ENCODE measurements at regions not wholly inside any gene's neighbourhood (a gene's known extent, or its start where the extent isn't known, plus 50 kb on each side); places are given as distances from the start of the nearest gene placed in this dataset.
A peak's percentile ranks its signal among the peaks of the same experiment; 100 is the strongest.

- Histone ChIP-seq H3K9me3 (ENCODE audit: control extremely low read depth in 1 of 5, control insufficient read depth in 4 of 5, insufficient read depth in 2 of 5, low read depth in 1 of 5, low read length in 4 of 5) (no peaks in the 10 kb centered on the region), H3K27ac (ENCODE audit: insufficient read depth in 1 of 2, low read depth in 1 of 2, low read length in 2 of 2, poor library complexity in 1 of 2, severe bottlenecking in 2 of 2) (no peak overlapping the region), H3K27me3 (replicated peaks in 2 of 5; ENCODE audit: control insufficient read depth in 4 of 5, insufficient read depth in 5 of 5, low read length in 4 of 5) (peaks cover 0 to 8% (median 2%) of the 10 kb centered on the region in 5 experiments), H3K4me1 (ENCODE audit: control extremely low read depth in 1 of 4, control insufficient read depth in 4 of 4, insufficient read depth in 4 of 4, low read length in 3 of 4) (peaks cover 0 to 19% (median 3%) of the 10 kb centered on the region in 4 experiments), H3K4me3 (ENCODE audit: control insufficient read depth in 1 of 7, extremely low read depth in 1 of 7, insufficient read depth in 4 of 7, low read depth in 2 of 7, low read length in 6 of 7) (no peak overlapping the region), H3K36me3 (ENCODE audit: control insufficient read depth in 4 of 4, insufficient read depth in 4 of 4, low read length in 3 of 4) (no peaks in the 10 kb centered on the region)
- ChIA-PET CTCF (no interaction called here), POLR2A (no interaction called here)
- no peak for DNase-seq
- 91% methylated on average over 6 of the region's 7 CpGs for WGBS (ENCODE audit: insufficient coverage)
Measured at GRCh38 chr11:70675697-70676374, 277.5 kb downstream of the CTTN start.

GRCh38 chr11:70677232-70677916 lies 279.0 kb downstream of the CTTN start:
- ChIA-PET POLR2A (no interaction called here), CTCF (no interaction called here)
- Histone ChIP-seq H3K4me1 (ENCODE audit: control extremely low read depth in 1 of 4, control insufficient read depth in 4 of 4, insufficient read depth in 4 of 4, low read length in 3 of 4) (peaks cover 0 to 14% (median 0%) of the 10 kb centered on the region in 4 experiments), H3K27ac (ENCODE audit: insufficient read depth in 1 of 2, low read depth in 1 of 2, low read length in 2 of 2, poor library complexity in 1 of 2, severe bottlenecking in 2 of 2) (no peak overlapping the region), H3K36me3 (ENCODE audit: control insufficient read depth in 4 of 4, insufficient read depth in 4 of 4, low read length in 3 of 4) (no peaks in the 10 kb centered on the region), H3K4me3 (ENCODE audit: control insufficient read depth in 1 of 7, extremely low read depth in 1 of 7, insufficient read depth in 4 of 7, low read depth in 2 of 7, low read length in 6 of 7) (no peak overlapping the region), H3K9me3 (ENCODE audit: control extremely low read depth in 1 of 5, control insufficient read depth in 4 of 5, insufficient read depth in 2 of 5, low read depth in 1 of 5, low read length in 4 of 5) (no peaks in the 10 kb centered on the region), H3K27me3 (replicated peaks in 2 of 5; ENCODE audit: control insufficient read depth in 4 of 5, insufficient read depth in 5 of 5, low read length in 4 of 5) (peaks cover 0 to 7% (median 1%) of the 10 kb centered on the region in 5 experiments)
- 96% methylated on average over 16 of the region's 19 CpGs for WGBS (ENCODE audit: insufficient coverage)
- DNase-seq = no peak

- no peak overlapping the region for H3K27ac ChIP-seq (ENCODE audit: insufficient read depth in 1 of 2, low read depth in 1 of 2, low read length in 2 of 2, poor library complexity in 1 of 2, severe bottlenecking in 2 of 2)
- 98% methylated on average over 23 of the region's 29 CpGs for WGBS (ENCODE audit: insufficient coverage)
- peaks cover 0 to 14% (median 0%) of the 10 kb centered on the region in 4 experiments for H3K4me1 ChIP-seq (ENCODE audit: control extremely low read depth in 1 of 4, control insufficient read depth in 4 of 4, insufficient read depth in 4 of 4, low read length in 3 of 4)
- no peaks in the 10 kb centered on the region for H3K9me3 ChIP-seq (ENCODE audit: control extremely low read depth in 1 of 5, control insufficient read depth in 4 of 5, insufficient read depth in 2 of 5, low read depth in 1 of 5, low read length in 4 of 5)
- no peaks in the 10 kb centered on the region for H3K36me3 ChIP-seq (ENCODE audit: control insufficient read depth in 4 of 4, insufficient read depth in 4 of 4, low read length in 3 of 4)
- no peak for DNase-seq
- ChIA-PET POLR2A (no interaction called here), CTCF (no interaction called here)
- H3K27me3 ChIP-seq (replicated peaks in 2 of 5; ENCODE audit: control insufficient read depth in 4 of 5, insufficient read depth in 5 of 5, low read length in 4 of 5) = peaks cover 0 to 12% (median 0%) of the 10 kb centered on the region in 5 experiments
- H3K4me3 ChIP-seq (ENCODE audit: control insufficient read depth in 1 of 7, extremely low read depth in 1 of 7, insufficient read depth in 4 of 7, low read depth in 2 of 7, low read length in 6 of 7) = no peak overlapping the region
Measured at GRCh38 chr11:70678931-70679900, 280.9 kb downstream of the CTTN start.

GRCh38 chr11:70680781-70681281 lies 282.5 kb downstream of the CTTN start:
- Histone ChIP-seq H3K4me1 (ENCODE audit: control extremely low read depth in 1 of 4, control insufficient read depth in 4 of 4, insufficient read depth in 4 of 4, low read length in 3 of 4) (peaks cover 0 to 14% (median 0%) of the 10 kb centered on the region in 4 experiments), H3K36me3 (ENCODE audit: control insufficient read depth in 4 of 4, insufficient read depth in 4 of 4, low read length in 3 of 4) (no peaks in the 10 kb centered on the region), H3K9me3 (ENCODE audit: control extremely low read depth in 1 of 5, control insufficient read depth in 4 of 5, insufficient read depth in 2 of 5, low read depth in 1 of 5, low read length in 4 of 5) (no peaks in the 10 kb centered on the region), H3K27ac (ENCODE audit: insufficient read depth in 1 of 2, low read depth in 1 of 2, low read length in 2 of 2, poor library complexity in 1 of 2, severe bottlenecking in 2 of 2) (no peak overlapping the region), H3K4me3 (ENCODE audit: control insufficient read depth in 1 of 7, extremely low read depth in 1 of 7, insufficient read depth in 4 of 7, low read depth in 2 of 7, low read length in 6 of 7) (no peak overlapping the region), H3K27me3 (replicated peaks in 2 of 5; ENCODE audit: control insufficient read depth in 4 of 5, insufficient read depth in 5 of 5, low read length in 4 of 5) (peaks cover 0 to 12% (median 0%) of the 10 kb centered on the region in 5 experiments)
- ChIA-PET CTCF (no interaction called here), POLR2A (no interaction called here)
- peak; percentile 32 to 91 (median 72) for DNase-seq
- 88% methylated on average over 8 of the region's 13 CpGs for WGBS (ENCODE audit: insufficient coverage)

- WGBS (ENCODE audit: insufficient coverage) = 82% methylated on average over 10 of the region's 10 CpGs
Measured at GRCh38 chr11:70682056-70682455, 283.7 kb downstream of the CTTN start.

GRCh38 chr11:70682760-70683159 lies 284.4 kb downstream of the CTTN start:
- Histone ChIP-seq H3K9me3 (ENCODE audit: control extremely low read depth in 1 of 5, control insufficient read depth in 4 of 5, insufficient read depth in 2 of 5, low read depth in 1 of 5, low read length in 4 of 5) (no peaks in the 10 kb centered on the region), H3K27me3 (replicated peaks in 2 of 5; ENCODE audit: control insufficient read depth in 4 of 5, insufficient read depth in 5 of 5, low read length in 4 of 5) (peaks cover 0 to 12% (median 0%) of the 10 kb centered on the region in 5 experiments), H3K36me3 (ENCODE audit: control insufficient read depth in 4 of 4, insufficient read depth in 4 of 4, low read length in 3 of 4) (no peaks in the 10 kb centered on the region), H3K4me1 (ENCODE audit: control extremely low read depth in 1 of 4, control insufficient read depth in 4 of 4, insufficient read depth in 4 of 4, low read length in 3 of 4) (peaks cover 0 to 7% (median 0%) of the 10 kb centered on the region in 4 experiments), H3K27ac (ENCODE audit: insufficient read depth in 1 of 2, low read depth in 1 of 2, low read length in 2 of 2, poor library complexity in 1 of 2, severe bottlenecking in 2 of 2) (no peak overlapping the region), H3K4me3 (ENCODE audit: control insufficient read depth in 1 of 7, extremely low read depth in 1 of 7, insufficient read depth in 4 of 7, low read depth in 2 of 7, low read length in 6 of 7) (no peak overlapping the region)
- ChIA-PET POLR2A (no interaction called here), CTCF (no interaction called here)
- DNase-seq = no peak
- WGBS (ENCODE audit: insufficient coverage) = 99% methylated on average over 10 of the region's 12 CpGs

More at GRCh38 chr11:70682056-70682455, 283.7 kb downstream of the CTTN start:
- Histone ChIP-seq H3K9me3 (ENCODE audit: control extremely low read depth in 1 of 5, control insufficient read depth in 4 of 5, insufficient read depth in 2 of 5, low read depth in 1 of 5, low read length in 4 of 5) (no peaks in the 10 kb centered on the region), H3K27ac (ENCODE audit: insufficient read depth in 1 of 2, low read depth in 1 of 2, low read length in 2 of 2, poor library complexity in 1 of 2, severe bottlenecking in 2 of 2) (no peak overlapping the region), H3K4me1 (ENCODE audit: control extremely low read depth in 1 of 4, control insufficient read depth in 4 of 4, insufficient read depth in 4 of 4, low read length in 3 of 4) (peaks cover 0 to 10% (median 0%) of the 10 kb centered on the region in 4 experiments), H3K36me3 (ENCODE audit: control insufficient read depth in 4 of 4, insufficient read depth in 4 of 4, low read length in 3 of 4) (no peaks in the 10 kb centered on the region), H3K4me3 (ENCODE audit: control insufficient read depth in 1 of 7, extremely low read depth in 1 of 7, insufficient read depth in 4 of 7, low read depth in 2 of 7, low read length in 6 of 7) (no peak overlapping the region), H3K27me3 (replicated peaks in 2 of 5; ENCODE audit: control insufficient read depth in 4 of 5, insufficient read depth in 5 of 5, low read length in 4 of 5) (peaks cover 0 to 12% (median 0%) of the 10 kb centered on the region in 5 experiments)
- CTCF ChIA-PET = no interaction called here
- POLR2A ChIA-PET = no interaction called here
- DNase-seq = no peak
